ENCODE measurements at regions not wholly inside any gene's neighbourhood (a gene's known extent, or its start where the extent isn't known, plus 50 kb on each side); places are given as distances from the start of the nearest gene placed in this dataset.
A peak's percentile ranks its signal among the peaks of the same experiment; 100 is the strongest.
"Not testable (repeated sequence)": the region's sequence is repeated elsewhere in the genome, so short reads cannot be mapped to it uniquely, and the experiment has no call there.

DNA sequence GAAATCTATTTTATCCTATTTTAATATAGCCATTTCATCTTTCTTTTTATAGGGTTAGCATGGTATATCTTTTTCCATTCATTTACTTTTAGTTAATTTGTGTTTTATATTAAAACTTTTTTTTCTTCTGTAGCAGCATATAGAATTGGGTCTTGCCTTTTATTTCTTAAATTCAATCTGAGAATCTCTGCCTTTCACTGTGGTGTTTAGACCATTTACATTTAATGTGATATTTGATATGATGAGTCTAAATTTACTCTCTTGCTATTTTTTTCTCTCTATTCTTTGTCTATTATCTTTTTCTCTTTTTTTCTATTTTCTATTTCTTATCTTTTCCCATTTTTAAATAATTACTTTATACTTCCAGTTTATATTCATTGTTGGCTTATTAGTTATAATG is 105.4 kb upstream of the HAND2 start:
- Histone ChIP-seq H3K4me3 (no peak overlapping the region), H3K9me3 (peaks cover 0 to 32% of the 10 kb centered on the region in 2 donors), H3K27ac (no peak overlapping the region), H3K27me3 (no peaks in the 10 kb centered on the region), H3K4me1 (no peaks in the 10 kb centered on the region), H3K36me3 (no peaks in the 10 kb centered on the region)
- TF ChIP-seq, protein P1, sequence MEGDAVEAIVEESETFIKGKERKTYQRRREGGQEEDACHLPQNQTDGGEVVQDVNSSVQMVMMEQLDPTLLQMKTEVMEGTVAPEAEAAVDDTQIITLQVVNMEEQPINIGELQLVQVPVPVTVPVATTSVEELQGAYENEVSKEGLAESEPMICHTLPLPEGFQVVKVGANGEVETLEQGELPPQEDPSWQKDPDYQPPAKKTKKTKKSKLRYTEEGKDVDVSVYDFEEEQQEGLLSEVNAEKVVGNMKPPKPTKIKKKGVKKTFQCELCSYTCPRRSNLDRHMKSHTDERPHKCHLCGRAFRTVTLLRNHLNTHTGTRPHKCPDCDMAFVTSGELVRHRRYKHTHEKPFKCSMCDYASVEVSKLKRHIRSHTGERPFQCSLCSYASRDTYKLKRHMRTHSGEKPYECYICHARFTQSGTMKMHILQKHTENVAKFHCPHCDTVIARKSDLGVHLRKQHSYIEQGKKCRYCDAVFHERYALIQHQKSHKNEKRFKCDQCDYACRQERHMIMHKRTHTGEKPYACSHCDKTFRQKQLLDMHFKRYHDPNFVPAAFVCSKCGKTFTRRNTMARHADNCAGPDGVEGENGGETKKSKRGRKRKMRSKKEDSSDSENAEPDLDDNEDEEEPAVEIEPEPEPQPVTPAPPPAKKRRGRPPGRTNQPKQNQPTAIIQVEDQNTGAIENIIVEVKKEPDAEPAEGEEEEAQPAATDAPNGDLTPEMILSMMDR (IDR thresholded peaks at IDR 0.05), result no peak
- no peak for DNase-seq (ENCODE audit: low spot score in 2 of 2)
- intact Hi-C loops (cut with DNase I), result no loop called here

DNA sequence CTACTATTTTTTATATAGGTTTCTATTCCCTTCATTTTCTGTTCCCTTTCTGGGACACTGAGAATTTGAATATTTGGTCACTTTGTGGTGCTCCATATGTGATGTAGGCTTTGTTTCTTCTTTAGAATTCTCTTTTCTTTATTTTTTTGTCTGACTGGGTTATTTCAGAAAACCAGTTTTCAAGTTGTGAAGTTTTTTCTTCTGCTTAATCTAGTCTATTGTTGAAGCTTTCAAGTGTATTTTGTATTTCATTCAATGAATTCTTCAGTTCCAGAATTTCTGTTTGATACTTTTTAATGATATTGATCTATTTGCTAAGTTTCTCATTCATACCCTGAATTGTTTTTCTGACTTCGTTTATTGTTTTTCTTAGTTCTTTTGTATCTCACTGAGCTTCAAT is 96.2 kb upstream of the HAND2 start:
- no peak overlapping the region for H3K4me3 ChIP-seq
- intact Hi-C loops (cut with DNase I), result no loop called here
- H3K36me3 ChIP-seq, result no peaks in the 10 kb centered on the region
- TF ChIP-seq, protein P1 (IDR thresholded peaks at IDR 0.05), result no peak
- no peaks in the 10 kb centered on the region for H3K4me1 ChIP-seq
- H3K27me3 ChIP-seq, result no peaks in the 10 kb centered on the region
- peaks cover 10 to 36% of the 10 kb centered on the region in 2 donors for H3K9me3 ChIP-seq
- DNase-seq (ENCODE audit: low spot score in 2 of 2), result no peak
- no peak overlapping the region for H3K27ac ChIP-seq

DNA sequence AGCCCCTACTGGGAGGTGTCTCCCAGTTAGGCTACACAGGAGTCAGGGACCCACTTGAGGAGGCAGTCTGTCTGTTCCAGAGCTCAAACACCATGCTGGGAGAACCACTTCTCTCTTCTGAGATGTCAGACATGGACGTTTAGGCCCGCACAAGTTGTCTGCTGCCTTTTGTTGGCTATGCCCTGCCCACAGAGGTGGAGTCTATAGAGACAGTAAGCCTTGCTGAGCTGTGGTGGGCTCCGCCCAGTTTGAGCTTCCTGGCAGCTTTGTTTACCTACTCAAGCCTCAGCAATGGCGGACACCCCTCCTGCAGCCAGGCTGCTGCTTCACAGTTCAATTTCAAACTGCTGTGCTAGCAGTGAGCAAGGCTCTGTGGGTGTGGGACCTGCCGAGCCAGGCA is 88.6 kb upstream of the HAND2 start:
- H3K9me3 ChIP-seq; H3K4me1 ChIP-seq; H3K36me3 ChIP-seq; DNase-seq (ENCODE audit: low spot score in 2 of 2); H3K27me3 ChIP-seq; intact Hi-C loops (cut with DNase I); H3K4me3 ChIP-seq; H3K27ac ChIP-seq: not testable (repeated sequence)

DNA sequence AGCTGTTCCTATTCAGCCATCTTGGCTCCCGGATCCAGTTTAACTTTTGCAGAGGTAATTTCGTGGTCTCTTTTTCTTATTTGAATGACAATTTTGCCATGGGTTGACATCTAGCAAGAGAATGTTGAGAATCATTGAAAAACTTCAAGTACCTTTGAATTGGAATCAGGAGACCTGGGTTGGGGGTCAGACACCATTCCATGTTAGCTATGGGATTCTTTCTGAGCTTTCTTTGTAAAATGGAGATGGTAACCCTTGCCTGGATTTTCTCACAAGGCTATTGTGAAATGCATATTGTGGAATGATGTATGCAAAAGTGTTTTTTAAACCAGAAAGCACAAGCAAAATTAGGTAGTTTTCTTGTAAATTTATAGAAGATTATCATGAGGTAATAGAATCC is 79.1 kb upstream of the HAND2 start:
- H3K4me1 ChIP-seq, result no peaks in the 10 kb centered on the region
- TF ChIP-seq, protein P1 (IDR thresholded peaks at IDR 0.05), result no peak

DNA sequence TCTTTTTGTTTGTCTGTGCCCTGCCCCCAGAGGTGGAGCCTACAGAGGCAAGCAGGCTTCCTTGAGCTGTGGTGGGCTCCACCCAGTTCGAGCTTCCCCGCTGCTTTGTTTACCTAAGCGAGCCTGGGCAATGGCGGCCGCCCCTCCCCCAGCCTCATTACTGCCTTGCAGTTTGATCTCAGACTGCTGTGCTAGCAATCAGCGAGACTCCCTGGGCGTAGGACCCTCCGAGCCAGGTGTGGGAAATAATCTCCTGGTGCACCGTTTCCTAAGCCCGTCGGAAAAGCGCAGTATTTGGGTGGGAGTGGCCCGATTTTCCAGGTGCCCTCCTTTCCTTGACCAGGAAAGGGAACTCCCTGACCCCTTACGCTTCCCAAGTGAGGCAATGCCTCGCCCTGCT is 78.6 kb upstream of the HAND2 start:
- H3K27me3 ChIP-seq; H3K27ac ChIP-seq; H3K4me3 ChIP-seq; DNase-seq (ENCODE audit: low spot score in 2 of 2); intact Hi-C loops (cut with DNase I); H3K9me3 ChIP-seq; H3K36me3 ChIP-seq; H3K4me1 ChIP-seq: not testable (repeated sequence)

More for the DNA sequence above, 79.1 kb upstream of the HAND2 start:
- intact Hi-C loops (cut with DNase I), result no loop called here
- Histone ChIP-seq H3K36me3 (no peaks in the 10 kb centered on the region), H3K4me3 (no peak overlapping the region), H3K9me3 (no peaks in the 10 kb centered on the region), H3K27me3 (no peaks in the 10 kb centered on the region), H3K27ac (no peak overlapping the region)
- DNase-seq (ENCODE audit: low spot score in 2 of 2), result no peak

DNA sequence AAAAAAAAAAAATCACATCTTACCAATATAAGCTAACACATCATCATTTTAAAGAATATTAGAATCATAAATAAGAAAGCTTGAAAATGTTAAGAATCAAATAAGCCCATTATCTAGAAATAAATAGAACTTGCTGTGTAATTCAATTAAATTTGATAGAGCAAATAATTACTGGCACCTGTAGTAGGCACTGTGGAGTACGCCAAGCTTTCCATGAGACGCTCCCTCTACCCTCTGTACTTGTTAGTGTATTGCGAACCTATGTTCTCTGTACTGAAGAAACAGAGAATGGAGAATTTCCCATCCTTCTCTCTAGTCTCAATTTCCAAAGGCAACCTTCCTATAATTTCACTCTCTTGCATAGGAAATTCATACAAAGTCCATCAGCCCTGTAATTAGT is 61.7 kb upstream of the HAND2 start:
- no peak overlapping the region for H3K4me3 ChIP-seq
- H3K4me1 ChIP-seq, result peaks cover 0 to 5% of the 10 kb centered on the region in 2 donors
- H3K36me3 ChIP-seq, result no peaks in the 10 kb centered on the region
- DNase-seq (ENCODE audit: low spot score in 2 of 2), result no peak
- H3K9me3 ChIP-seq, result no peaks in the 10 kb centered on the region
- TF ChIP-seq, protein P1 (IDR thresholded peaks at IDR 0.05), result no peak
- H3K27ac ChIP-seq, result peak overlapping the region in 1 of 2 donors; percentile 34
- intact Hi-C loops (cut with DNase I), result loop anchor here (10.0 kb wide), 1 partner anchor 153 kb away; no protein-coding TSS in a partner anchor
- H3K27me3 ChIP-seq, result no peaks in the 10 kb centered on the region

DNA sequence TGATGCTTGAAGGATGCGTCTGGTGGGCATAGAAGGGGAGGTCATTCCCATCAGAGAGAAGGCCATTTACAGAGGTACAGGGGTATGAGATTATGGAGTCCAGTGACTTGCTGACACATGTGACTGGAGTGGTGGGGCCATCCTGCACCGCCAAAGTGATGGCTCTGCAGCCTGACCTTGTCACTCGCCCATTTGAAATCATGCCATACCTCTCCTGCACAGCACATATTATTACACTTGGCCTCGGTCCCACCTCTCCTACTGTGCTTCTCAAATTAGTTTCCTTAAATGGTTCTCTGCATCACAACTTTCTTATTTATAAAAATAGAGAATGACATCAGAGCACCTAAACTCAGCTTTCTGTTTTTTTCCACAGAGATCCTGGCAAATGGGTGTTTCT is 60.7 kb upstream of the HAND2 start:
- Histone ChIP-seq H3K27ac (peak overlapping the region in 1 of 2 donors; percentile 43), H3K9me3 (no peaks in the 10 kb centered on the region), H3K27me3 (no peaks in the 10 kb centered on the region), H3K4me3 (no peak overlapping the region), H3K36me3 (no peaks in the 10 kb centered on the region), H3K4me1 (peaks cover 0 to 5% of the 10 kb centered on the region in 2 donors)
- intact Hi-C loops (cut with DNase I), result loop anchor here (10.0 kb wide), 1 partner anchor 154 kb away; no protein-coding TSS in a partner anchor
- TF ChIP-seq, protein P1 (IDR thresholded peaks at IDR 0.05), result no peak
- DNase-seq (ENCODE audit: low spot score in 2 of 2), result peak in 1 of 2 donors; percentile 73
